ENCODE measurements at regions not wholly inside any gene's neighbourhood (a gene's known extent, or its start where the extent isn't known, plus 50 kb on each side); places are given as distances from the start of the nearest gene placed in this dataset.

DNA sequence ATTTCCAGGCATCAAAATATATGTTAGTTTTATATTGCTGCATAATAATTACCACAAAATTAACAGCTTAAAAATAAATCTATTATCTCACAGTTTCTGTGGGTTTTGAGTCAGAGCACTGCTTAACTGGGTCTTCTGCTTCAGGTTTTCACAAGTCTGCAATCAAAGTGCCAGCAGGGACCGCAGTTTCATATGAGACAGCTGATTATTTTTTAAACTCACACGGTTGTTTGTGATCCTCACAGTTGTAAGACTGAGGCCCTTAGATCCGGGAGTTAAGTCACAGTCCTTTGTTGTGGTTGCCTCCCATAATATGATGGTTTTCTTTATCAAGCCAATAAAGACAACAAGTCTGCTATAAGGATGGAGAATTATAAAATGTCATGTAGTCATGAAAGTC lies 146.0 kb upstream of the ZWINT start:
- H3K4me1 ChIP-seq: no peaks in the 10 kb centered on the region
- no peaks in the 10 kb centered on the region for H3K27me3 ChIP-seq
- H3K4me3 ChIP-seq: no peak overlapping the region
- no peak for DNase-seq (ENCODE audit: low spot score in 2 of 2)
- H3K9me3 ChIP-seq: no peaks in the 10 kb centered on the region
- intact Hi-C loops (cut with DNase I): no loop called here
- TF ChIP-seq, protein P1, sequence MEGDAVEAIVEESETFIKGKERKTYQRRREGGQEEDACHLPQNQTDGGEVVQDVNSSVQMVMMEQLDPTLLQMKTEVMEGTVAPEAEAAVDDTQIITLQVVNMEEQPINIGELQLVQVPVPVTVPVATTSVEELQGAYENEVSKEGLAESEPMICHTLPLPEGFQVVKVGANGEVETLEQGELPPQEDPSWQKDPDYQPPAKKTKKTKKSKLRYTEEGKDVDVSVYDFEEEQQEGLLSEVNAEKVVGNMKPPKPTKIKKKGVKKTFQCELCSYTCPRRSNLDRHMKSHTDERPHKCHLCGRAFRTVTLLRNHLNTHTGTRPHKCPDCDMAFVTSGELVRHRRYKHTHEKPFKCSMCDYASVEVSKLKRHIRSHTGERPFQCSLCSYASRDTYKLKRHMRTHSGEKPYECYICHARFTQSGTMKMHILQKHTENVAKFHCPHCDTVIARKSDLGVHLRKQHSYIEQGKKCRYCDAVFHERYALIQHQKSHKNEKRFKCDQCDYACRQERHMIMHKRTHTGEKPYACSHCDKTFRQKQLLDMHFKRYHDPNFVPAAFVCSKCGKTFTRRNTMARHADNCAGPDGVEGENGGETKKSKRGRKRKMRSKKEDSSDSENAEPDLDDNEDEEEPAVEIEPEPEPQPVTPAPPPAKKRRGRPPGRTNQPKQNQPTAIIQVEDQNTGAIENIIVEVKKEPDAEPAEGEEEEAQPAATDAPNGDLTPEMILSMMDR (IDR thresholded peaks at IDR 0.05): no peak
- no peaks in the 10 kb centered on the region for H3K36me3 ChIP-seq
- H3K27ac ChIP-seq: no peak overlapping the region

DNA sequence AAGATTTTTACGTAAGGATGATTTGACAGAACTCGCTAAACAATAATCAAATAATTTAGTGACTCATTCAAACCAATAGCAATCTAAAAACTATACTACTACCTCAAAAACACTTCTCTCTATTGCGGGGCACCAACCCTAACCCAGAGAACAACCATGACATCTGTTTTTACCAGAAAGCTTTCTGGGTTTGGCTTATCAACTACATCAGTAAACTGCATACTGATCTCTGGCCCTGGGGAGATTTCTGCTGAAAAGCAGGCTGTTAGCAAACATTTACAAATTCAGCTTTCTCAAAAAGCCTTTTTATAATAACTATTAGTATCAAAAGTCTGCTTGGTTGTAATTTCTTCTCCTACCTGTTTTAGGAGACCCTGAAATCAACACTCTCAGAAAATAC lies 144.5 kb upstream of the ZWINT start:
- TF ChIP-seq, protein P1 (IDR thresholded peaks at IDR 0.05): no peak
- no peaks in the 10 kb centered on the region for H3K4me1 ChIP-seq
- intact Hi-C loops (cut with DNase I): no loop called here

DNA sequence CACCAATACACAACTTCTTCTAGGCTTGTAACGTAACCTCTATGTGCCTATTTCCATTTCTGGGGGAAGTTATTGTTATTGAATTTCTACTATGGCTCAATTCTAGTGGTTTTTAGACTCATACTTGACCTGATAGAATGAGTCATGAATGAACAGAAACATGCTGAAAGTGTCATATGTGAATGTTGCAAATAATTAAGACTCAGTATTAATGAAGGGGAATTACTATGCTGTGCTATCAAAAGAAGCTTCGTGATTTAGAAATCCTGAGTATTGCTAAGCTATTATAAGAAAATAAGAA lies 135.1 kb upstream of the ZWINT start:
- Histone ChIP-seq H3K9me3 (no peaks in the 10 kb centered on the region), H3K27ac (no peak overlapping the region), H3K27me3 (no peaks in the 10 kb centered on the region), H3K4me3 (no peak overlapping the region), H3K4me1 (no peaks in the 10 kb centered on the region), H3K36me3 (no peaks in the 10 kb centered on the region)
- TF ChIP-seq, protein P1 (IDR thresholded peaks at IDR 0.05): no peak
- DNase-seq (ENCODE audit: low spot score in 2 of 2): no peak
- intact Hi-C loops (cut with DNase I): no loop called here

More for the DNA sequence above, 144.5 kb upstream of the ZWINT start:
- no peaks in the 10 kb centered on the region for H3K9me3 ChIP-seq
- no peaks in the 10 kb centered on the region for H3K36me3 ChIP-seq
- no peak overlapping the region for H3K4me3 ChIP-seq
- DNase-seq (ENCODE audit: low spot score in 2 of 2): no peak
- no peak overlapping the region for H3K27ac ChIP-seq
- no peaks in the 10 kb centered on the region for H3K27me3 ChIP-seq

DNA sequence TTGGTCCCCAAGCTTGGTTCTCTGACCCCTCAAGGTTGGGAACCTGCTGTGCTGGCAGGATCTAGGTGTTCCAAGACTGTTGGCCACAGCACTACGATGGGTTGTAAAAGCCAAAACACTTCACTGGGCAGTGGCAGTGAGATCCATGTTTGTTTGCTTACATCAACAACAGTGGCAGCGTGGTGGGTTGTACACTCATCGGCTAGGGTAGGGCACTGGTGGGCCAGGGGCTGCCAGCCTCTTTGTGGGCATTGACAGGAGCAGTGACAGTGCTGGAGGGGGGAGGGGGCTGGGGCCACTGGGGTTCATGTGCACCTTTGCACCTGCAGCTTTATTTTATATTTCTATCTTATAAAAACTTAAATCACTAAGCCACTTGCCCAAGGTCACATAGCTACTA lies 126.7 kb upstream of the ZWINT start:
- no peaks in the 10 kb centered on the region for H3K27me3 ChIP-seq
- H3K27ac ChIP-seq: no peak overlapping the region
- intact Hi-C loops (cut with DNase I): no loop called here
- no peaks in the 10 kb centered on the region for H3K4me1 ChIP-seq
- TF ChIP-seq, protein P1 (IDR thresholded peaks at IDR 0.05): no peak
- no peaks in the 10 kb centered on the region for H3K36me3 ChIP-seq
- DNase-seq (ENCODE audit: low spot score in 2 of 2): no peak
- no peaks in the 10 kb centered on the region for H3K9me3 ChIP-seq
- H3K4me3 ChIP-seq: no peak overlapping the region

DNA sequence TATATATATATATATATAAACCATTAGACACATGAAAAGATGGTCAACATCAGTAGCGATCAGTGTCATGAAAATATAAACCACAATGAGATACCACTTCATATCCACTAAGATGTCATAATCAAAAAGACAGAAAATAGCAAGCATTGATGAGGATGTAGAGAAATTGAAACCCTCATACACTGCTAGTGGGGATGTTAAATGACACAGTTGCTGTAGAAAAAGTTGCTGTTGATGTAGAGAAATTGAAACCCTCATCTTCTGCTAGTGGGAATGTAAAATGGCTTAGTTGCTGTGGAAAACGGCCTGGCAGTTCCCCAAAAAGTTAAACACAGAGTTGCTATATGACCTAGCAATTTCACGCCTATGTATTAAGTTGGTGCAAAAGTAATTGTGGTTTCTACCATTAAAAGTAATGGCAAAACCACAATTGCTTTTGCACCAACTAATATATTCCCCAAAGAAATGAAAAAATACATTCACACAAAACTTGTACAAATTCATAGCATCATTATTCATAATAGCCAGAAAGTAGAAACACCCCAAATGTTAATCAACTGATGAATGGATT lies 120.5 kb upstream of the ZWINT start:
- TF ChIP-seq, protein P1 (IDR thresholded peaks at IDR 0.05): no peak
- no peak for DNase-seq (ENCODE audit: low spot score in 2 of 2)
- no peaks in the 10 kb centered on the region for H3K36me3 ChIP-seq
- intact Hi-C loops (cut with DNase I): no loop called here
- no peaks in the 10 kb centered on the region for H3K4me1 ChIP-seq
- H3K27ac ChIP-seq: no peak overlapping the region
- H3K4me3 ChIP-seq: no peak overlapping the region
- H3K9me3 ChIP-seq: no peaks in the 10 kb centered on the region
- no peaks in the 10 kb centered on the region for H3K27me3 ChIP-seq

DNA sequence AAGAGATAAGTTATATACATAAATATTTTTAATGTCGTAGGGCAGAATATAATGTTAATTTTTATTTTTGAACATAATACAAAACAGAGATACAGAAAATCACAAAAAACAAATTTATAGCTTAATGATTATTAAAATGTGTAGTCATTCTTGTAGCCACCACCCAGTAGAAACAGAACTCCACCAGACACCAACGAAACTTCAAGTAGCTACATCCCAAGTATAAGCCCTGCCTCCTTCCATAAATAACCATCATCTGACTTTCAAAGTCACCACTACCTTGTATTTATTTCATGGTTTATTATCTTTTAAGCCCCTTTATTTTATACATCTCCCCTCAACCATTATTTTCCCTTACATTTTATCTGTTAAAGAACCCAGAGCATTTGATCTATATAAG lies 111.9 kb upstream of the ZWINT start:
- intact Hi-C loops (cut with DNase I): no loop called here
- H3K9me3 ChIP-seq: no peaks in the 10 kb centered on the region

More for the DNA sequence above, 111.9 kb upstream of the ZWINT start:
- TF ChIP-seq, protein P1 (IDR thresholded peaks at IDR 0.05): no peak
- Histone ChIP-seq H3K27ac (no peak overlapping the region), H3K4me3 (no peak overlapping the region), H3K27me3 (no peaks in the 10 kb centered on the region), H3K4me1 (no peaks in the 10 kb centered on the region), H3K36me3 (no peaks in the 10 kb centered on the region)
- DNase-seq (ENCODE audit: low spot score in 2 of 2): no peak
